GM21529 (cell line): ENCODE measurements at regions not wholly inside any gene's neighbourhood (a gene's known extent, or its start where the extent isn't known, plus 50 kb on each side); places are given as distances from the start of the nearest gene placed in this dataset.

Source experiments
- ATAC-seq: cut with Tn5 transposase; IDR thresholded peaks from one replicate; pipeline ENCODE4 v1.9.1; 2021; ENCODE audit not compliant: unreplicated experiment

DNA sequence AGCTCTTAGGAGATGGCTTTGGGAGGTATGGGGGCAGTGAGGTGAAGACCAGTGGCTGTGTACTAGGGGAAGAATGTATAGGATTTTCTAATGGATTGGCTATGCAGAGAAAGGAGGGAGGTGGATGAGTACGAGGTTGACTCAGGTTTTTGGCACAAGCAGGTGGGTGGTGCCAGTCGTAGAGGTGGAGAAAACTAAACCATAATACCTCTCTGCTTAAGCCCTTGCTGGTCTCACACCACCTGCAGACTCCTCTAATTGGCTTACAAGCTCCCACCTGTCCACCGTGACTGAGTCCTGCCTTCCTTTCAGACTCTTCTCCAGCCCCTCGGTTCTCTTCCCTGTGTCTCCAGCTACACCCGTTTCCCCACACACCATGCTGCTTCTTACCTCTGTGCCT, 521.7 kb upstream of the CLINT1 start:
- ATAC-seq, result no peak

DNA sequence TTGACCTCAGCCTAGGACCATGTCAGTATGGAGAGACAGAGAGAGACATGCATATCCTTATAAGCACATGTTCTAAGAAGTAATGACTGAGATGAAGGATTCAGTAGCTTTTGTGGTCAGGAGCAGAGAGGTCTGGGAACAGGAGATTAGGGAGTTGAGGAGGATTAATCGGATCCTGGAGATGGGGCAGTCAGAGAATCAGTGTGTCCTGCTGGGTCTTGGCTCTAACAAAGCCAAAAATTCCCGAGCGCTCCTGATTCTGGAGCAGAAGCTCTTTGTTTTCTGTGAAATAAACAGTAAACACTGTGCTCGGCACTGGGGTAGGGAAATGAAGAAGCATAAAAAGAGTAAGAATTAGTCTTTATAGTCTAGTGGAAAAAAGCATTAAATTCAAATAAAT, 520.0 kb upstream of the CLINT1 start:
- no peak for ATAC-seq

DNA sequence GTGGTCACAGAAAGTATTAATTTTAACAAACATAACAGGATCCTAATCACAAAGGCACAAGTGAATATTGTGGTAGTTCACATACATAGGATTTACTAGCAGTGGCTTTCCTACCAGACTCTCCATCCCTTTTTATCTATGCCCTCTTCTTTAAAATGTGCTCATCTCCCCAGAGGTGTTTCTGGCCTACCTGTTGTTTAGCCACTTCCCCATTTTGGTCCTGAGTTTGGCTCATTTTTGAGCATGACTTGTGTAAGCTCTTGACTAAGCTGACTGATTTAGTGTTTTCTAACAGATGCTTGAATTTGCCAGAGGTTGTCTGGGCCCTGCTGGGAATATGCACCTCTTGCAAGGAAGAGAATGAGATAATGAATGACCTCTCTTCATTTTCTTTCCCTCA, 517.7 kb upstream of the CLINT1 start:
- ATAC-seq, result no peak

DNA sequence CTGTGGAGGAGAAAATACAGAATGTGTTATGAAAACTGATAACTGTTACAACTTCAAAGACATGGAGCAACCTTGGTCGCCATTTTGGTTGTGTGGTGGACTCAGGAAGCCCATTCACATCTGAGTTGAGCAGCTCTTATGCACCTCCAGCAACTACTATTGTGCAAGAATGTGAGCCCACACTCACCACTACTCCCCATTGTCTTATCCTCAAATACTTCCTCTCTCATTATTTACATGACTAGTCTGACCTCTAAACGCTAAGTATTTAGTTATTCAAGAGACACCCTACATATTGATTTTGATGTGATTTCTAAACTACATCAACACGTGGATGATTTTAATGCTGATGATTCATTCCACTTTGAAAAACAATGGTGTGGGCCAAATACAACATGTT, 516.6 kb upstream of the CLINT1 start:
- no peak for ATAC-seq

DNA sequence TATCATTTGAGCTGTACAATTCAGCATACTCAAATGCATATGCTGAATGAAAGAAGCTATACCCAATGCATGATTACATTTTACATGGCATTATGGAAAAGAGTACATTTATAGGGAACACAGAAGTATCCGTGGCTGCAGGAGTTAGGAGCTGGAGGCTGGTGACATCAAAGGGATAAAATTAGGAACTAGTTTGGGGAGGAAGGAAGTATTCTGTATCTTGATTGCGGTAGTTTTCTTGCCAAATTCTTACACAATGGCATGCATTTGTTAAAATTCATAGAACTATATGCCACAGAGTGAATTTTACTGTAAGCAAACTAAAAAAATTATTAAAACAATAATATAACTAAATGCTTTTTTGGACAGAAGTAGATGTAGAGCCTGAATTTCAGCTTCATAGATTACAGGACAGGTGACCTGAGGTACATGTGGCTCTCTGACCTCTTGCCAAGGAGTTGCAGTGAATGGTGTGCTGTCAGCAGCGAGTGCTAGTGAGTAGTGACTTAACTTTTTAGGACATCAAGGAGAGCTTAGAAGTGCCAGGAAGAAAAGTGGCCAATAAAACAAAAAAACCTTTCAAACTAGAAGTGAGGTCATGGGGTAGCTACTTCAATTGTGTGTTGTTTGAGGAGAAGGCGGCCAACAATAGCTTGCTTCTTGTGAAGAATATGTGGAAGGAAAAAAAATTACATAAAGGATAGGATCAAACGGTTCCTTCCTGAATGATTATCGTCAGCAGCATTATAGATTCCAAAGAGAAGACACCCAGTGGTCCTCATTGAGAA, 514.9 kb upstream of the CLINT1 start:
- ATAC-seq, result no peak

DNA sequence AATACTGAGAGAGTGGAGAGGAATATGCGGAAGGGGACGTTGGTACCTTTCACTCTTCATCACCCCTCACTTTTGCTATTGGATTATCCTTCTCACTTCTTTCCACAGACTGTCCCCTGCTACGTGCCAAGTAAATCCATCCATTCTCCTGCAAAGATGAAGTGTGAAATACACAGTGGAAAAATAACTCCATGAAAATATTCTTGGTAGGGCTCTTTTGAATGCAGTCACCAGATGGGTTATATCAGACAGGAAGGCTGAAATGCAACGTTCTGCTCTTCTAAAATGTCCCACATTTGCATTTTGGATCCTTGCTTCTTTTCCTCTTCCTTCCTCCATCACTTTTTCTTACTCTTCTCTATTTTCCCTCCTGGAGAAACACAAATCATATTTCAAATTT, 510.3 kb upstream of the CLINT1 start:
- no peak for ATAC-seq

DNA sequence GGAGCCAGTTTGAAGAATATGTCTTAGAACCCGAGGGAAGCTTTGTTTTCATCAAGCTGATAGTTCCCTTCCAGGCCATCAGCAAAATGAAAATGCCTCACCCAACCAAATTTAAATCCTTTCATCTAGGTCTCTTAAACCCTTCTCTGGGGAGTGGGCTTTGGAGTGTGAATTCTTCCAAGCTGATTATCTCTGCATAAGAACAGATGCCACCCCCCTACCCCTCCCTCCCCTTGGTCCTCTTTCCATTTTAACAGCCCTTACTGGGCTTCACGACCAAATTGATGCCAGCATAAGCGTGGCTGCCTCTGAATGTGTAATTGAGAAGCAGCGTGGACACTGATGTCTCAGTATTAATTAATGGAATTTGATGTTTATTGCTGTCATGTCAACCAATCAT, 509.7 kb upstream of the CLINT1 start:
- no peak for ATAC-seq

DNA sequence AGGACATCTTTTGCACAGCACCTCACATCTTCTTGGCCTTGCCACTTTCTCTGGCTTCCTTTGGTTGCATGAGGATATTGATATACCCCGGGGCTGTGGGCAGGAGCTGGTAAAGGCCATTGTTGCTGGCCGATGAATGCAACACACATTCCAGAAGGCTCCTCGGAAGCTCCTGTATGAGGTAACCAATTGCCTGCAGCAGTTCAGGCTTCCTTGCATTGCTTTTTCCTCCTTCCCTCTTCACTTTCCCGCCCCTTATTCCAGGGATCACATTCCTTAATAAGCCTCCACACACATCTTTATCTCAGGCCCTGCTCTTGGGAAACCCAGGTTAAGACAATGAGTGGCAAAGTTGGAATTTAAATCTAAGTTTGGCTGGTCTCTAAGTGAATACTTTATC, 505.4 kb upstream of the CLINT1 start:
- ATAC-seq, result no peak

DNA sequence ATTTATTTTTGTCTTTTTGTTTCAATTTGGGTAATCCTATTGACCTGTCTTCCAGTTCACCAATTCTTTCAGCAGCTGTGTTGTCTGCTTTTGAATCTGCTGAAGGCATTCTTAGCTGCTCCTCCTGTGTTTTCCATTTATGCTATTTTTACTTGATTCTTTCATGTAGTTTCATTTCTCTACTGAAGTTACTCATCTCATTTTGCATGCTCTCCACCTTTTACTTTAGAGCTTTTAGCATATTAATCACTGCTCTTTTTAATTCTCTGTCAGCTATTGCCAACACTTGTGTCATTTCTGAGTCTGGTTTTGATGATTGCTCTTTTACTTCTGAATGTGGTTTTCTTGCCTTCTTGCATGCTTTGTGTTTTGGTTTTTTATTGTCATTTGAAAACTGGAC, 496.0 kb upstream of the CLINT1 start:
- ATAC-seq, result no peak

DNA sequence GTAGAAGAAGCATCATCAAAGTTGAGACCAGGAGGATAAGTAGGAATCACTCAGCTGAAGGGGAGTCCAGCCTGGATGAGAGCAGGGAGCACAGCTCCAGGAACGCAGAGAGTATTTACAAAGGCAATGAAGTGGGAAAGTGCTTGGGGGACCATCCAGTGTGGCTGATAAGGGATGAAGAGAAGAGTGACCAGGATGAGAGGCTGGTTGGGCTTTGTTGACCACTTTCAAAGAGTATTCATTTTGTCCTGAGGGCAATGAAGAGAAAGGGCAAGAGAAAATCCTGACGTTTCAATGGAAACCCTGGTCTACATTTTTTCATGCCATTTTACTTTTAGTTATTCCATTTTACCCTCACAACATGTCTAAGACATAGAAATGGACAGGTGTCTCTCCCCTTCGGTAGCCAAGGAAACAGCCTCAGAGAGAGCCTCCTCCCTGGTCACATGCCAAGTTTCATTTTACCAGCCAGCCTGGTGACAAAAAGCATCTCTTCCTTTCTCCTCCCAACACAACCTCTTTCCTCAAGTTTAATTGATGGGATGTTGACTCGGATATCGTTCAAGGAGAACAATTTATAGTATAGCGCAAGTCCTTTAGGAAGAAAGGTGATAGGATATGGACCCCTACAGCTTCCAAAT, 492.7 kb upstream of the CLINT1 start:
- no peak for ATAC-seq

DNA sequence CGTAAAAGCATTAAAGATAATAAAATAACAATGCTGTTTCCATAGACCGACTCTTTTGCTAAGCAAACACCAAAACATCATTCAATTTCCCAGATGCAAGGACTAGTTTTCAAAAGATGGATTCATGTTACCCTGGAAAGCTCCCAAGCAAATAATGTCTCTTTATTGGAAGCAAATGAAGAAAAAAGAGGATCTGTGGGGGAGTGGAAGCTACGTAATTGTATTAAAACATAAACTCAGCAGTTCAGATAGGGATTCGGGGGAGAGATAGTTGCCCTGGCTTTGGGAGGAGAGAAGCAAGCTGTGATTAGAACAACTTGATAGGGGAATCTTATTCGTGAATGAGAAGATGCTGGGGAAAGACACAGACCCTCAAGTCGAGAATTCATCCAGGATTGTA, 491.0 kb upstream of the CLINT1 start:
- no peak for ATAC-seq

DNA sequence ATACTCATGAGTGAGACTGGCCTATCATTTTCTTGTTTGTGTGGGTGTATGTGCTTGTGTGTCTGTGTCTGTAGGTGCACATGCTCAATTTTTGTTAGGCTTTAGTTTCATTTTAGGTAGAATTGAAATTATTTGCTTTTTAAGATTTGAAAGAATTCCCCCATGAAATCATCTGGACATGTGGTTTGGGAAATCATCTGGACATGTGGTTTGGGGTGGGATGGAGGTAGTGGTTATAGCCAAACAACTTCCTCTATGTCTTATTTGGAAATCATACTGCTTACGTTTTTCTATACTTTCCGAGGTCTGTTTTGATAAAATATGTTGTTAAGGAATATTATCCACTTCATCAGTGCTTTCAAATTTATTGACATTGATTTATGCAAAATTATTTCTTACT, 485.4 kb upstream of the CLINT1 start:
- no peak for ATAC-seq

DNA sequence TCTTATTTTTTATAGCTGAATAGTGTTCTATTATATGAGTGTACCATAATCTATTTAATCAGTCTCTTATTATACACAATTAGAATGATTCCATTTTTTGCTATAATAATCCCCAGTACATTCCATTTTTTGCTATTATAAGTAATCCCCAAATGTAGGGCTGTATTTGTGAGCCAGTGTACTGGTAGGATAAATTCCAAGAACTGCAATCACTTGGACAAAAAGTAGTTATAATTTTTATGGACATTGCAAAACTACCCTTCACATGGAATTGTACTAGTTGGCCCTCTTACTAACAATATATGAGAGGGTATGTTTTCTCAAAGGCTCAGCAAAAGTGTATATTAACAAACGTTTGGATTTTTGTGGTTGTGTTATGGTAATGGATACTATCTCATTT, 481.7 kb upstream of the CLINT1 start:
- ATAC-seq, result no peak

DNA sequence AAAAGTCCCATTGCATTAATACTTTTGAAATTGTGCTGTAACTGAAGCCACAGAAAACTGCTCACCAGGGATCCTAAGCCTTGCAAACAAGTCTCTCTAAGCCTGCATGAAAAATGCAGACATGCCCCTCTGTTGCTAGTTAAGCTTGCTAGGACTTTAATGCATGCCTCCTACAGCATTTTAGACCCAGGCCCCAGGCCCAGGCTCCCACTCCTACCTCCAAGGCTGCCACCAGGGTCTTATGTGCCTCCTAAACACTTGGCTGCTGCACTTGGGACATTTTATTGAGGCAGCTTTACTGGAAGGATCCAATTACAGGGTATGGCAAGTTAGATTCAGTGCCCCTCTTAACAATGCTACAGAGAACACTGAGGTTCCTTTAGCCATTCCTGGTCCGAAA, 467.3 kb upstream of the CLINT1 start:
- ATAC-seq, result no peak

DNA sequence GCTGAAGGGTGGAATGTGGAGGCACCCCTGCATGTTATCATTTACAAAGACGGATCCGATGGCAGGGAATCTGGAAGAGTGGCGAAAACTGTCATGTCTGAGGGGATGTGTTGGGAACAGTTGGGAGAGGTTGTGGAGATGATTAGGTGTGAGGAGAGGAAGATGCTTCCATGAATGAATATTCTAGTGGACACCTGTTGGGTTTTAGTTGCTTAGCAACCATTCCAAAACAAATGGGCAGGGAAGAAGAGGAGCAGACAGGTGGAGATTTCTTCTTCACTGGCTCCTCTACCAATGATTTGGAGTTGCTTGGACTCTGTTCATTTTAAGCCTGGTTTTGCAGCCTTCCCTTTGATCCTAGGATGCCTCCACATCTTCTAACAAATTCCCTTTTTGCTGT, 465.3 kb upstream of the CLINT1 start:
- no peak for ATAC-seq

DNA sequence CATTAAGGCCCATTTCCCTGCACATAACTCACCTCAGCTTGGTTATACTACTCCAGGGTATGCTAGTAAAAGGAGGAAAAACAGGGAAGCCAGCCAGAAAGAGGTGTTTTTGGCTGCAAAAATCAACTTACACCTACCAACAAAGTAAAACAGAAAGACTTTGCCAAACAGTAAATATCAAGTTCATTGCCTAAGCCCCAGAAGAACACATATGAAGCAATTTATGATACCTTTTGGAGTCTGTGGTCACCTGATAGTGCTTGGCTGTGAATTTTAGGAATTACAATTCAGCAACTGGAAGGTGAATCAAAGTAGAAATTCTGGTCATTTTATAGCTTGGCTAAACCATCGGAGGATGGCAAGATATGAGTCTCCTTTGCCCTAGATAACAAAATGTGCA, 463.7 kb upstream of the CLINT1 start:
- no peak for ATAC-seq

DNA sequence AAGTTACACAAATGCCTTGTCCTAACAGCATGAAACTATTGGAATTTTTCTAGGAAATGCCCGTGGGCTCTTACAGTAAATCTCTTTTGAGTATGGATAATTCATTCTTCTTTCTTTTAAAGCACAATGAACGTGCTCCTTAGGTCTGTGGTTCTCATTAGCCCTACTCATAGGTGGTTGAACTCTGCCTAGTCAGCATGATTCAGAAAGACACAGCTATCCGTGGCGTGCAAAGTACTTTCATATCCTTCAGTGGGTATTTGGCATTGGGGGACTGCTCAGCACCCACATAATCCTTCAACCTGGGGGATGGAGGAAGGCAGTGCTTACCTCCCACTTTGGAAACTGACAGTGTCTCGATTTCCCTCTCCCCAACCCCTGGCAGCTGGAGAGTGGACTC, 462.0 kb upstream of the CLINT1 start:
- ATAC-seq, result no peak

DNA sequence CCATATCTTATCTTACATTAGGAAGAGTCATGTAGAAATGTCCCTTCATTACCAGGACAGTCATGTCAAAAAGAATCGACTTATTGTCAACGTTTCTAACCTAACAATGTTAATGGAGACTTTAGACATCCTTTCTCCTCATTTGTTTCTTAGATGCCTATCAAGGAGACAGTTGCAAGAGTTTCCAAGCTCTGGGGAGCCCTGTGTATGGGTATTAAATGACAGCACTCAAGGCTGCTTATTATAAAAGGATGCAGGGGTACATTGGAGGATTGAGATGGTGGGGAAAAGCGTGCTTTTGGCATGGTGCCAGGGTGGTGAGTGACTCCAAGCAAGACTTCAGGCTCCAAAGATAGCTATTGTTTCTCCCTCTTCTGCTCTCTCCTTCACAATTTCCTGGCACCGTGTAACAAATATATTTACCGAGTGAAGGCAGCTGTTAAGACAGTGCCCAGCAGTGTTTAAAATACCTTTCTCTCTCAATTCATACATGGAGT, 461.3 kb upstream of the CLINT1 start:
- no peak for ATAC-seq

DNA sequence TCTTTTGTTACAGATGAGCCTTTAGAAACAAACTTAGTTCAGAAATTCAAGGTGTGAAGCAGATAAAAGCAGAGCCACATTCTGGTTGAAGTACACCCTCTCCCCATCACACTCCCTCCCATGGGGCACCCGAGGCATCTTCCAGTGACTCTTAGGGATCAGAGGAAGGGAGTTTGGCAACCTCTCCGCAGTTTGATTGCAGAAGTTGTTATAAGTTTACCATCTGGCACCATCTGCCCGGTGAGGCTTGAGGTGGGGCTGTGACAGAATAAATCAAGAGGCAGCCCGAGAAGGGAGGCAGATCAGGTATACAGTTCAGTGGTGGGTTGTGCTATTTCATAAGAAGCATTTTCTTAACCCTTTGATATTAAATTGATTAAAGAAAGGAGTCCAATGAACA, 458.6 kb upstream of the CLINT1 start:
- ATAC-seq, result no peak

DNA sequence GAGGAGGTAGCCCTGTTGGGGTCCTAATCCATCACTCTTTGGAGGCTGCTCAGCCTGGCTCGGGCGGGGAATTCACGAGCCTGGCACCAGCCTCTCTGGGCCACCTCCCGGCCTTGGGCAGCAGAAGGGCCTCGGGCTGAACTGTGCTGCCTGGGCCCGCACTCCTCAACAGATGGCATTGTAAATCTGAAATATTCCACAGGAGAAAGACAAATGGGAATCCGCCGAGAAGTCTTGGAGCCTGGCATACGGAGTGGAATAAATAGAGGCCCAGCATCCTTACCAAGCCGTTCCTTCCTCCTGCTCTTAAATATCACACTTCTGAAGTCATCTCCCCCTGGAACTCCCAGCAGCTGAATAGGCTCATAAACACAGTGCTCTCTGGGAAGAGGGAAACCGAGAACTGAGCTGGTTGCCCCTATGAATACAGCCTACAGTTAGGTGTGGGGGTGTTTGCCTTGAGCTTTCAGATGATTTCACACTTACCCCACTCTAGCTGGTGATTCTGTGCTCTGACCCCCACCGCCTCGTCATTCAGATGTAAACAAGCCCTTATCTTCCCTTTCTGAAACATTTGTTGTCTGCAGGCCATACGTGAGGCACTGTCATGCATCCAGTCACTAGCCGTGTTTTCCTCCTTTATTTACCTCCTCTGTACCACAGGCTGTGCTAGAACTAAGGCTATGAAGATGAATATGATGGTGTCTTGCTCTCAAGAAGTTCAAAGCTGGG, 455.0 kb upstream of the CLINT1 start:
- ATAC-seq, result no peak

DNA sequence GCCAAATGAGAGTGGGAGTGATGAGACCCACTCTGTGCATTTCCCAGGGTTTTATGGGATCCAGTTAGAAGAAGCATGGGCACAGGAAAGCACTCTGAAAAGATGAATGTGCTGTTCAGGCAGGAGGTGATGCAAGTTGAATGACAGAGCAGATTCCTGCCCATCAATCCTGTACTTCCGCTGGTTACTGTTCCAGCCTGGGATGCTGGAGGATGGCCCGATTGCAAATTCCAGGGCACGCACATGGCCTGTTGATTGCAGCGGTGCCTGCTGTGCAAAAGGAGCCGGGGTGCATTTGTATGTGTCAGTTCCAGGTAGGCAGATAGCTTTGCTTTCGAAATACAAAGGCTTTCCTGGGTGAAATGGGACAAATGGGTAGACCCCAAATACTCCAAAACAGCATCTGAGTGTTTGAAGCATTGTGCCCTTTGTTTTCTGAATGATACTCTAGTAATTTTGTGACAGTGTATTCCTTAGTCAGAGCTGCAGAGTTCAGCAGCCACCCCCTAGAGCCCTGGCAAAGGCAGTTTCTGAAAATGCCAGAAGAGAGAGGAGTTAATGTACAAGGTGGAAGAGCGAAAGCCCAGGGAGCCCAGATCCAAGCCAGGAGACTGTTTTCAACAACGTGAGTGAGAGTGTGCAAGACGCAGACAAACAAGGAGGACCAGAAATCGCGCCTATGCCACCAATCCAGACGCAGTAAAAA, 454.2 kb upstream of the CLINT1 start:
- no peak for ATAC-seq
